SH-SY5Y (cell line): ENCODE measurements at regions not wholly inside any gene's neighbourhood (a gene's known extent, or its start where the extent isn't known, plus 50 kb on each side); places are given as distances from the start of the nearest gene placed in this dataset.

Experiments used
- GATA2 ChIP-seq: IDR thresholded peaks from 2 replicates; pipeline ENCODE4 v1.6.1; 2011; ENCODE audit warnings: mild to moderate bottlenecking, low read depth, low read length
- GATA3 ChIP-seq: IDR thresholded peaks from 2 replicates; pipeline ENCODE4 v1.6.1; 2011; ENCODE audit warnings: low read depth, mild to moderate bottlenecking, low read length, moderate library complexity

GRCh38 chr18:78681934-78682333 lies 297.7 kb upstream of the SALL3 start:
- no peak for TF ChIP-seq GATA2
- TF ChIP-seq GATA3 = no peak
